ENCODE measurements at regions not wholly inside any gene's neighbourhood (a gene's known extent, or its start where the extent isn't known, plus 50 kb on each side); places are given as distances from the start of the nearest gene placed in this dataset.

DNA sequence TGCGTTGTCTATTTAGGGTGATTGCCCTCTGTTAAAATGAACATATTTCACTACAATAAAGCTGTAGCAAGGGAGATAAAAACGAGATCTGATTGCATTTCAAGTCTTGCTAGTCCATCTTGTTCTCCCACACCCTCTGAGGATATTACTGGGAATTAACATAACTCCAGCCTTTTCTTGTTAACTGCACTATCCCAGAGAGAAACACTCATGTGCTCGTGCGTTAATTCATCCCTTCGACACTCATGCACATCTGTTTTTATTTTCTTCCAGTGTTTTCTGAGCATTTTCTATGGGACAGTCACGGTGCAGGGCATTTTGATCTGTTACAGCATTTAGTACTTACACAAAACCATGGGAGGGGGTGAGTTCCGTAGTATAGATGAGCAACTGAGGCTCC lies 202.1 kb downstream of the CYLD start:
- TF ChIP-seq EZH2phosphoT487 (IDR thresholded peaks at IDR 0.05; ENCODE audit: low read depth): no peak
- TF ChIP-seq, protein P1, sequence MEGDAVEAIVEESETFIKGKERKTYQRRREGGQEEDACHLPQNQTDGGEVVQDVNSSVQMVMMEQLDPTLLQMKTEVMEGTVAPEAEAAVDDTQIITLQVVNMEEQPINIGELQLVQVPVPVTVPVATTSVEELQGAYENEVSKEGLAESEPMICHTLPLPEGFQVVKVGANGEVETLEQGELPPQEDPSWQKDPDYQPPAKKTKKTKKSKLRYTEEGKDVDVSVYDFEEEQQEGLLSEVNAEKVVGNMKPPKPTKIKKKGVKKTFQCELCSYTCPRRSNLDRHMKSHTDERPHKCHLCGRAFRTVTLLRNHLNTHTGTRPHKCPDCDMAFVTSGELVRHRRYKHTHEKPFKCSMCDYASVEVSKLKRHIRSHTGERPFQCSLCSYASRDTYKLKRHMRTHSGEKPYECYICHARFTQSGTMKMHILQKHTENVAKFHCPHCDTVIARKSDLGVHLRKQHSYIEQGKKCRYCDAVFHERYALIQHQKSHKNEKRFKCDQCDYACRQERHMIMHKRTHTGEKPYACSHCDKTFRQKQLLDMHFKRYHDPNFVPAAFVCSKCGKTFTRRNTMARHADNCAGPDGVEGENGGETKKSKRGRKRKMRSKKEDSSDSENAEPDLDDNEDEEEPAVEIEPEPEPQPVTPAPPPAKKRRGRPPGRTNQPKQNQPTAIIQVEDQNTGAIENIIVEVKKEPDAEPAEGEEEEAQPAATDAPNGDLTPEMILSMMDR (IDR thresholded peaks at IDR 0.05; ENCODE audit: low read depth, low read length): no peak
